ENCODE measurements at regions not wholly inside any gene's neighbourhood (a gene's known extent, or its start where the extent isn't known, plus 50 kb on each side); places are given as distances from the start of the nearest gene placed in this dataset.
"Not testable (repeated sequence)": the region's sequence is repeated elsewhere in the genome, so short reads cannot be mapped to it uniquely, and the experiment has no call there.

GRCh38 chr16:51831595-51832367 is 680.7 kb upstream of the SALL1 start:
- no peak for DNase-seq

- DNase-seq, result not testable (repeated sequence)
Observed at GRCh38 chr16:51831034-51831433, 680.0 kb upstream of the SALL1 start.

- no peak for DNase-seq
Observed at GRCh38 chr16:51825779-51826178, 674.7 kb upstream of the SALL1 start.

- no peak for DNase-seq
Observed at GRCh38 chr16:51822471-51822870, 671.4 kb upstream of the SALL1 start.

GRCh38 chr16:51821527-51821926 is 670.5 kb upstream of the SALL1 start:
- no peak for DNase-seq

- no peak for DNase-seq
Observed at GRCh38 chr16:51820176-51820575, 669.1 kb upstream of the SALL1 start.

- DNase-seq, result no peak
Observed at GRCh38 chr16:51818342-51818944, 667.4 kb upstream of the SALL1 start.

- DNase-seq, result no peak
Observed at GRCh38 chr16:51816929-51817328, 665.9 kb upstream of the SALL1 start.

- DNase-seq, result no peak
Observed at GRCh38 chr16:51815523-51815922, 664.5 kb upstream of the SALL1 start.

- DNase-seq, result no peak
Observed at GRCh38 chr16:51814617-51815016, 663.5 kb upstream of the SALL1 start.

- no peak for DNase-seq
Observed at GRCh38 chr16:51813609-51814008, 662.5 kb upstream of the SALL1 start.

- no peak for DNase-seq
Observed at GRCh38 chr16:51812945-51813344, 661.9 kb upstream of the SALL1 start.

GRCh38 chr16:51807551-51807950 is 656.5 kb upstream of the SALL1 start:
- DNase-seq, result no peak

GRCh38 chr16:51801635-51802034 is 650.6 kb upstream of the SALL1 start:
- DNase-seq, result no peak

GRCh38 chr16:51797669-51798259 is 646.7 kb upstream of the SALL1 start:
- no peak for DNase-seq

GRCh38 chr16:51779240-51779639 is 628.2 kb upstream of the SALL1 start:
- DNase-seq, result no peak

- no peak for DNase-seq
Observed at GRCh38 chr16:51773071-51773890, 622.2 kb upstream of the SALL1 start.

- DNase-seq, result no peak
Observed at GRCh38 chr16:51766739-51767138, 615.7 kb upstream of the SALL1 start.

GRCh38 chr16:51763072-51763661 is 612.1 kb upstream of the SALL1 start:
- peak; percentile 20 for DNase-seq

GRCh38 chr16:51762081-51762996 is 611.3 kb upstream of the SALL1 start:
- DNase-seq, result peak; percentile 80

GRCh38 chr16:51761001-51761400 is 609.9 kb upstream of the SALL1 start:
- no peak for DNase-seq

GRCh38 chr16:51759999-51760398 is 608.9 kb upstream of the SALL1 start:
- DNase-seq, result no peak

All from COR-L47 (cell line).